Rectal smooth muscle tissue (tissue), 1 donor: ENCODE measurements at regions not wholly inside any gene's neighbourhood (a gene's known extent, or its start where the extent isn't known, plus 50 kb on each side); places are given as distances from the start of the nearest gene placed in this dataset.

ENCODE experiments used
- H3K27ac ChIP-seq: one replicate; pipeline ENCODE4 v1.7.0; 2013; ENCODE audit warnings: low read depth, low read length, inconsistent platforms
- H3K27me3 ChIP-seq: one replicate; pipeline ENCODE4 v1.7.0; 2013; ENCODE audit warnings: low read length; ENCODE audit not compliant: control insufficient read depth, insufficient read depth
- H3K36me3 ChIP-seq: one replicate; pipeline ENCODE4 v1.7.0; 2013; ENCODE audit warnings: low read length; ENCODE audit not compliant: control insufficient read depth, insufficient read depth
- H3K4me1 ChIP-seq: one replicate; pipeline ENCODE4 v1.7.0; 2013; ENCODE audit warnings: low read length; ENCODE audit not compliant: control insufficient read depth, insufficient read depth
- H3K4me3 ChIP-seq: one replicate; pipeline ENCODE4 v1.7.0; 2013; ENCODE audit warnings: low read length
- H3K9ac ChIP-seq: one replicate; pipeline ENCODE4 v1.7.0; 2013; ENCODE audit warnings: low read length

DNA sequence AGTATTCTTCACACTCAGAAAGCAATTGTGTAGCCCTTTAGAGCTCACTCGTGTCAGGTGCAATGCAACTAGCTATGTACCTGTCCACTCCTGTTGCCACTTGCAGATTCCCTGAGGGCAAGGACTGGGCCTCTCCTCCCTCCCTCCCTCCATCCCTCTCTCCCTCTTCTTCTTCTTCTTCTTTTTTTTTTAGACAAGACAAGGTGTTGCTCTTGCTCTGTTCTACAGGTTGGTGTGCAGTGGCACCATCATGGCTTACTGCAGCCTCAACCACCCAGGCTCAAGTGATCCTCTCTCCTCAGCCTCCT, 119.7 kb downstream of the ACKR3 start:
- Histone ChIP-seq H3K4me3 (no peak overlapping the region), H3K9ac (no peak overlapping the region), H3K27ac (no peak overlapping the region), H3K36me3 (no peaks in the 10 kb centered on the region), H3K4me1 (no peaks in the 10 kb centered on the region), H3K27me3 (no peaks in the 10 kb centered on the region)

DNA sequence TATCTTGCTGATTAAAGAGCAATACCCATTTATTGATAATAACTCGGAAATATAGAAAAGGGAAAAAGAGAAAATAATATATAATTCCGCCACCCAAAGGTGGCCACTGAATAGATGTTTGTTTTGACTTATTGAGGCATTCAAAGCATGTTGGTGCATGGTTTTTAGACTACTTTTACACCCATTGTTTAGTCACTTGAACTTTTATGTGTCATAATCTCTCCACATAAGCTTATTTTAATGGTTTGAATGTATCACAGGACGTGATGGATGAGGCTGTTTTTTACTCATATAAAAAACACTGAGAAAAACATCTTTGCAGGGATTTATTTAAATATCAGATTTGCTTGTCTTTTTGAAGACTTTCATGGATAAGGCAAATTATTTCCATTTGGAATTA, 120.4 kb downstream of the ACKR3 start:
- H3K4me1 ChIP-seq: no peaks in the 10 kb centered on the region
- no peak overlapping the region for H3K9ac ChIP-seq
- H3K4me3 ChIP-seq: no peak overlapping the region
- H3K36me3 ChIP-seq: no peaks in the 10 kb centered on the region
- no peak overlapping the region for H3K27ac ChIP-seq
- no peaks in the 10 kb centered on the region for H3K27me3 ChIP-seq

DNA sequence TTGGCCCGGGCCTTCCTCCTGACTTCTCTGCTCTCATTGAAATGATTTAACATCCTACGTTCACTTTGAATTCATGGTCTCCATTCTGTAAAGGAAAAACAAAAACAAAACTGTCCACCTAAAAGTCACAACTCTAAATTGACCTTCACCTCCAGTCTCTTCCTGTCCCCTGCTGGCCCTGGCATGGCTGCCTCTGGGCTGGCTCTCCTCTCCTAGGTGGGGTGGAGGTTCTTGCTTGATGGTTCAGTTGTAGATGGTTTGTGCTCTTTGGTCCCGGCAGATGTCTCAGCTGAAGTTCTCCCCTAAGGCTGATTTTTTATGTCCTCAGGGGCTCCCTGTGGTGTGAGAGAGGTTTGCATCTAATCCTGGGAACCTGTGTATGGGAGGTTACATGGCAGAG, 121.1 kb downstream of the ACKR3 start:
- no peak overlapping the region for H3K4me3 ChIP-seq
- H3K4me1 ChIP-seq: no peaks in the 10 kb centered on the region
- no peaks in the 10 kb centered on the region for H3K36me3 ChIP-seq
- no peaks in the 10 kb centered on the region for H3K27me3 ChIP-seq
- H3K9ac ChIP-seq: no peak overlapping the region
- no peak overlapping the region for H3K27ac ChIP-seq

DNA sequence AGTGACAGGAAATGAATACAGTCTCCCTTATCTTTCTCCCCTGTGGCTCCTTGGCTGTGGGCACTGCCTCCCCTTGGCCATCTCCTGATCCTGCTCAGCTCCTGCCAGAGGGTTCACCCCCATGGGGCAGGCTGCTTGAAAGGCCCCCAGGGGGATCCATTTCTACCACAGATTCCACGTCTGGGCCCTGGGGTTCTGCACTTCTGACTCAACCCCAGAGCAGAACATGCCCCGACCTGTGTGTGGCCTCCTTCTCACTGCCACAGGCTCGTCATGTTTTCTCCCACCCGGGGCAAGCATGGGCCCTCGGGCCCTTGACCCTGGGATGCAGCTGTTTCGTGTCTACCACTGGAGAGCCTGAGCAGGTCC, 122.2 kb downstream of the ACKR3 start:
- H3K4me1 ChIP-seq: no peaks in the 10 kb centered on the region
- H3K9ac ChIP-seq: no peak overlapping the region
- no peak overlapping the region for H3K27ac ChIP-seq
- H3K36me3 ChIP-seq: no peaks in the 10 kb centered on the region
- H3K27me3 ChIP-seq: no peaks in the 10 kb centered on the region
- H3K4me3 ChIP-seq: no peak overlapping the region

DNA sequence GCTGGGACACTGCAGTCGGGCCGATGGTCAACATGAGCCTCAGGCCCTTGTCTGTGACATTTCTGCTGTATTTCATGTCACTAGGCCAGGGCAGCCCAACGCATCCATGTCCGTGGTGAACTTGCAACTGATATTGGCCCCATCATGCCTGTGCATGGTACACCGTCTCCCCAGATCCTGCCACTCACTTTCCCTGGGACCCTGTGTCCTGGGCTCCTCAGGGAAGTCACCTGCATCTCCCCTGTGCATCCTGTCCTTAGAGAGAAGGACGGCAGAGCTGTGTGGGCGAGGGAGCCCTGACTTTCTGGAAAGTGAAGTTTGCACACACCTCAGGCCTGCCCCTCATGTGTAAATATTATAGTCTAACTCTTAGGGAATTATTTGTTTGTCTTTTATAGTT, 123.3 kb downstream of the ACKR3 start:
- no peaks in the 10 kb centered on the region for H3K4me1 ChIP-seq
- no peaks in the 10 kb centered on the region for H3K27me3 ChIP-seq
- H3K9ac ChIP-seq: no peak overlapping the region
- H3K4me3 ChIP-seq: no peak overlapping the region
- H3K36me3 ChIP-seq: no peaks in the 10 kb centered on the region
- H3K27ac ChIP-seq: no peak overlapping the region

DNA sequence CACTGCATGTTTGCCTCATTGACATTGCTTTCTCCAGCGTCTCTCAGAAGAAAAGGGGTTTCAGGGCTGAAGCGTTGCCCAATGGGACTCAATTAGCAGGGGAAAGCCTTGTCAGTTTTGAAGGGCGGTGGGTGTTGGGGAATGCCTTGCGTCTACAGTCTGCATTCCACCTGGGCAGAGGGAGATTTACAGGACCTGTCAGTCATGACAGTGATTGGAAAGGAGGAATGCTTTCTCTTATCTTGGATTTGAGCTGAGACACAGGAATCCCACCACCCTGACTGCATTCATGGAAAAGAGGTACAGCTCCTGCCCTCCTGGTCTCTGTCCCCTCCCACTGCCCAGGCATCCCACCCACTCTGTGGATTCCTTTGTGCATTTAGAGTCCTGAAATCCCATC, 123.9 kb downstream of the ACKR3 start:
- H3K9ac ChIP-seq: no peak overlapping the region
- no peak overlapping the region for H3K4me3 ChIP-seq
- no peaks in the 10 kb centered on the region for H3K4me1 ChIP-seq
- H3K27ac ChIP-seq: no peak overlapping the region
- H3K36me3 ChIP-seq: no peaks in the 10 kb centered on the region
- no peaks in the 10 kb centered on the region for H3K27me3 ChIP-seq

DNA sequence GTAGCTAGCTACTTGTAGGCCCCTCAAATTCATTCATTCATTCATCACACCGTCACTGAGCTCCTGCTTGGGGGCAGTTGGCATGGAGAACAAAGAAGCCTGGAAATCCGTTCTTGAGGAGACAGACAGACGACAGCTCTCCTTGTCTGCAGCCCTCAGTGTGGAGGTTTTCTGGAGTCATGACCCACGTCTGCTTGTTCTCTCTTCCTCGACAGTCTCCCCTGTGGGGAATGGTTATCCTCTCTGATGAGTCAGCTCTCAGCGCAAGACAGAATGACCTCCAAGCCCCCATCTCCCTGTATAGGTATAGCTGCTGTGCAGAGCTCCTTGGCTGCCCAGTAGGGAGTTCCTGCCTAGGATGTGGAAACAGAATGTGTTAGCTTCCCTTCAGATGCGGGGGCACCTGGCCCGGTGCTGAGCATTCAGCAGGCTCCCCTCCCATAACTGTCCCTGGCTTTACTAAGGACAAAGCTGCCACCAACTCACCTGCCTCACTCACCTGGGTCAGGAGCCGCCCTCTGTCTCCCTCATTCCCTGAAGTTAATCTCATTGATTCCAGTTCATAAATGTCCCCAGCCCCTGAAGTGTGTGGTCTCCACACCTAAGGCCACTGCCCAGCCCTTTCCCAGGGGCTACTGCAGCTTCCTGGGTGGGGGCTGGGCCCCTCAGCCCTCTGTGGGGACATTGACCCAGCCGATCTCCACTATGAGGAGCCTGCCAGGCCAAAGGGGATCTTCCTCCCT, 124.7 kb downstream of the ACKR3 start:
- Histone ChIP-seq H3K4me3 (no peak overlapping the region), H3K27me3 (no peaks in the 10 kb centered on the region), H3K36me3 (no peaks in the 10 kb centered on the region), H3K27ac (no peak overlapping the region), H3K9ac (no peak overlapping the region), H3K4me1 (no peaks in the 10 kb centered on the region)

DNA sequence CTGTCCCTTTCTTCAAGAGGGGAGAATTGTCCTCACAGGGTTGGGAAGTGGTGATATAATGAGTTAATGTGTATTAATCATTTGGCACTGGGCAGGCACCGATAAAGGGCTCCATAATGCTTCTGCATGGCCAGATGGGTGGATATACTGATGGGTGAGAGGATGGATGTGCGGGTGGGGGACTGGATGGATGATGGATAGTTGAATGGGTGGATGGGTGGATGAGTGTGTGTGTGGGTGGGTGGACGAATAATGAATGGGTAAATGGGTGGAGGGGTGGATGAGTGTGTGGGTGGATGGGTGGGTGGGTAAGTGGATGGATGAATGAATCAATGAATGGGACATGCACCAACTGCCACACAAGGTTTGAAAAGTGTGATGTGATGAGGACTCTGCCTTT, 127.2 kb downstream of the ACKR3 start:
- Histone ChIP-seq H3K9ac (no peak overlapping the region), H3K36me3 (no peaks in the 10 kb centered on the region), H3K27ac (no peak overlapping the region), H3K4me3 (no peak overlapping the region), H3K4me1 (no peaks in the 10 kb centered on the region), H3K27me3 (no peaks in the 10 kb centered on the region)

DNA sequence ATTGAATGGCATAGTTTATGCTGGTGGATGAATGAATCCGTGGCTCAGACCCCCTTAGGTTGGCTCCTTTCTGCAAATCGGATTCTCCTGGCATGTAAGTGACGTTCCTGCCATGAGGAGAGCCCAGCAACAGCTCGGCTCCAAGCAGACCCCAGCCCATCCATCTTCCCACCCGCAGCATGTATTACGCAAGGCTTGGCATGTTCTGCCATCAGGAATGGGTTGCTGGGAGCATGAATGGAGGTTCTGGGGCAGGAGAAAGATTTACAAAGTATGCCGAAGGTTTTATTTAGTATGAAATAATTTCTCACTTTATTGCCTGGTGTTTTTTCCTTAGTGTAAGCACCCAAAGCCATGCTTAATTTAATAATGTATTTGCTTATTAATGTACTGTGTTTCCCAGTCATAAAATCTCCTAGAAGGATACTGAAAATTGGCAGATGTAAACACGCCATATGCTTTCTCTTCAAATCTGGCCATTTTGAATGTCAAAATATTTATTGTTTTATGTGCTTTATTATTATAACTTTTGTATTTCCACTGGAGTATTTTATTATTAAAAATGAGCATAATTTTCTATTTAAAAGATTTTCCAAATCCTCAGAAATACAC, 128.5 kb downstream of the ACKR3 start:
- no peaks in the 10 kb centered on the region for H3K36me3 ChIP-seq
- no peaks in the 10 kb centered on the region for H3K27me3 ChIP-seq
- H3K4me1 ChIP-seq: no peaks in the 10 kb centered on the region
- no peak overlapping the region for H3K9ac ChIP-seq
- H3K4me3 ChIP-seq: no peak overlapping the region
- H3K27ac ChIP-seq: no peak overlapping the region

DNA sequence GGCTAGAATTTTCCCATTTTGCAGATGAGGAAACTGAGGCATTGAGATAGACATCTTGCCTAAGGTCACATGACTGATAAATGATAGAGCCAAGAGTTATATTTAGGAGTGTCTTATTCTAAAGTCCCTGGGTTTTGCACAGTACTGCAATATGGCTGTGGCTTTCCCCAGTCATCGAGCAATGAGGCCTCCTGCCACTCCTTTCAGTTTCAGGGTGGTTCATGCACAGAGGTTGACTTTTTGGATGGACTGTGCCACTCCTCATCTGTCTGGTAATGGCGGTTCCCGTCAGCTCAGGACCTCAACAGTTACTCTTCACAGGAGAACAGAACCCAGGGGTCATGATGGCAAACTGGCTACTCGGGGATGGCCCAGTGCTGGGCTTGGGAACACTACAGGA, 131.1 kb downstream of the ACKR3 start:
- Histone ChIP-seq H3K4me3 (no peak overlapping the region), H3K36me3 (no peaks in the 10 kb centered on the region), H3K9ac (no peak overlapping the region), H3K27me3 (no peaks in the 10 kb centered on the region), H3K4me1 (no peaks in the 10 kb centered on the region), H3K27ac (no peak overlapping the region)

DNA sequence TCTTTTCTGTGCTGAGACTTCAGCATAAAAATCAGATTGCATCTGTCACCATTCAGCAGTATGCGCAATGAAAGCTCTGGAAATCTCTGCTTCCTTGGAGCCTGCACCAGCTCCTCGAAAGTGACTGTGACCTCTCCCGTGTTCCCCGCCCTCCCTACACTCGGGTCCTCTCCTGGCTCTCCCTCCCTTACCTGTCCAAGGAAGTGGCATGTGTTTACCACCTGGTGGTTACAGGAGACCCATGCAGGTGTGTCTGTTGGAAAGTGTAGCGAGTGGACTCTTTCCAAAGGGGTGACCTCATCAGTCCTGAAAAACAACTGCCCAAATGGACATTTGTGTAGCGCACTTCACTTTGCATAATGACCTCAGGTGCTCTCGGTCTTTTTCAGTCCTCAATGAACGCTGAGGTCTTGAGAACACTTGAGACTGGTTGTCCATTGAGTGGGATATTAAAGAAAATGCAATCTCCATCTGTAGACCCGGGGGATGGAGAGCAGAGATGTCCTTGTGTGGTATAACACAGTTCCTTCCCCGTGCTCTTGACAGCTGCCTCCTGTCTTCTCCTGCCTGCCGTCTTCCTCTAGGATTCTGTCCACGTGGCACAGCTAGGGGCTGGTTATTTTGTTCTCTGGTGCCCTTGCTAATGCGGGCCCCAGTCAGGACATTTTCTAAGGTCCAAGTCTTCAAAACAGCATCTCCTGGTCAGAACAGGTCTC, 133.2 kb downstream of the ACKR3 start:
- Histone ChIP-seq H3K9ac (no peak overlapping the region), H3K36me3 (no peaks in the 10 kb centered on the region), H3K27me3 (no peaks in the 10 kb centered on the region), H3K4me3 (no peak overlapping the region), H3K27ac (no peak overlapping the region), H3K4me1 (no peaks in the 10 kb centered on the region)

DNA sequence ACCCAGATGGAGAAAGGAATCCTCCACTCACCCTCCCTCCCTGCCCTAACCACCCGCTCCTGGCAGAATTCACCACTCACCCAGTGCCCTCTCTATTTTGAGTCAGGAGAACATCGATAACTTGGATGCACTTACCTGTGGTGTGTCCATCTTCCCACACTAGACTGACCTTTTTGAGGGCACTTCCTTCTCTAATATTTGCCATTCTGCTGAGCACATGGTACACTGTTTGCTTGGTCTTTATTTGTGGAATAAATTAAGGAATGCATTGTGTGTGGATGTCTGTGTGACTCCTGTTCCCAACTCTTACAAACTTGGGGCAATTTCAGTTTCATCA, 133.7 kb downstream of the ACKR3 start:
- Histone ChIP-seq H3K27me3 (no peaks in the 10 kb centered on the region), H3K36me3 (no peaks in the 10 kb centered on the region), H3K4me1 (no peaks in the 10 kb centered on the region), H3K27ac (no peak overlapping the region), H3K4me3 (no peak overlapping the region), H3K9ac (no peak overlapping the region)

DNA sequence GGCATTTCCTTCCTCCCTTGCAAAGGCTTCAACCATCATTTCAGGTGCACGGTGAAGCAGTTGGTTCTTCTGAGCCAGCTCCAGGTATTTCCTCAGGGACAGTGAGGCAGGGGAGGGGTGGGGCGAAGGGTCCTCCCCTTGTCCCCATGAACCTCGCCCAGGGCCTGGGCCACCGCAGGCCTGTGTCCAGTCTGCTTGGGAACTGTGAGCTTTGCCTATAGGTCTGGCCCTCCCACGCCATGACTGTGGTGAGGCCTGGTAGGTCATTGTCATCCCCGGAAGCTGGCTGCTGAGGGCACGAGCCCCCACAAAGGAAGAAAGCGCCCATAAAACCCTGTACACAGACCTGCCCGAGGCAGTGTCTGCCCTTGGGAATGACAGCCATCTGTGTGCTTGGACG, 134.3 kb downstream of the ACKR3 start:
- Histone ChIP-seq H3K4me1 (no peaks in the 10 kb centered on the region), H3K4me3 (no peak overlapping the region), H3K27me3 (no peaks in the 10 kb centered on the region), H3K27ac (no peak overlapping the region), H3K36me3 (no peaks in the 10 kb centered on the region), H3K9ac (no peak overlapping the region)
